ENCODE measurements at regions not wholly inside any gene's neighbourhood (a gene's known extent, or its start where the extent isn't known, plus 50 kb on each side); places are given as distances from the start of the nearest gene placed in this dataset.

DNA sequence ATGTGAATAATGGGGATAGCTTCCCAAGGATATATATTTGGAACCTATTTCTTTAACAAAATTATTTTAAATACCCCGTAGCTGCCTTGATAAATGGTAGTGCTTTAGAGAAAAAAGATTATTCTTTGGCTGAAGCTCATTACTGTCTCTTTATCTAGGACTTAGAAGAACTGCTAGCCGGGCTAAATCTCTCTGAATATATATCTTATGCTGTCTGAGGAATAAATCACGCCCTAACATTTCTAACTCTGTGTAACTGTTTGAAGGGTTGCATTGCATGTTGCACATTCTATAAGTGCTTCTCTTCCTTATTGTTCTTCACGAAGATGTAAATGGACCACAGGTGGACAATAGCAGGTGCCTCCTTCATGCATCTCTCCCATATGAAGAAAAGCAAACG lies 585.0 kb upstream of the ZP4 start:
- no peak overlapping the region for H3K27ac ChIP-seq
- TF ChIP-seq EP300 (IDR thresholded peaks at IDR 0.05) (no peak), POLR2AphosphoS5 (IDR thresholded peaks at IDR 0.05) (no peak)
- TF ChIP-seq, protein P1, sequence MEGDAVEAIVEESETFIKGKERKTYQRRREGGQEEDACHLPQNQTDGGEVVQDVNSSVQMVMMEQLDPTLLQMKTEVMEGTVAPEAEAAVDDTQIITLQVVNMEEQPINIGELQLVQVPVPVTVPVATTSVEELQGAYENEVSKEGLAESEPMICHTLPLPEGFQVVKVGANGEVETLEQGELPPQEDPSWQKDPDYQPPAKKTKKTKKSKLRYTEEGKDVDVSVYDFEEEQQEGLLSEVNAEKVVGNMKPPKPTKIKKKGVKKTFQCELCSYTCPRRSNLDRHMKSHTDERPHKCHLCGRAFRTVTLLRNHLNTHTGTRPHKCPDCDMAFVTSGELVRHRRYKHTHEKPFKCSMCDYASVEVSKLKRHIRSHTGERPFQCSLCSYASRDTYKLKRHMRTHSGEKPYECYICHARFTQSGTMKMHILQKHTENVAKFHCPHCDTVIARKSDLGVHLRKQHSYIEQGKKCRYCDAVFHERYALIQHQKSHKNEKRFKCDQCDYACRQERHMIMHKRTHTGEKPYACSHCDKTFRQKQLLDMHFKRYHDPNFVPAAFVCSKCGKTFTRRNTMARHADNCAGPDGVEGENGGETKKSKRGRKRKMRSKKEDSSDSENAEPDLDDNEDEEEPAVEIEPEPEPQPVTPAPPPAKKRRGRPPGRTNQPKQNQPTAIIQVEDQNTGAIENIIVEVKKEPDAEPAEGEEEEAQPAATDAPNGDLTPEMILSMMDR (IDR thresholded peaks at IDR 0.05) = no peak
- no peaks in the 10 kb centered on the region for H3K9me3 ChIP-seq
- WGBS, 2 donors (ENCODE audit: low coverage in 1 of 2) = 52 to 56% methylated on average over 4 to 5 of the region's 5 CpGs
- no peaks in the 10 kb centered on the region for H3K36me3 ChIP-seq
- H3K4me3 ChIP-seq = no peak overlapping the region
- no peaks in the 10 kb centered on the region for H3K27me3 ChIP-seq
- H3K4me1 ChIP-seq = no peaks in the 10 kb centered on the region
- ATAC-seq = no peak

GRCh38 chr1:238474263-238474662 lies 583.5 kb upstream of the ZP4 start:
- no peaks in the 10 kb centered on the region for H3K36me3 ChIP-seq
- H3K9me3 ChIP-seq = no peaks in the 10 kb centered on the region
- 28 to 32% methylated on average over 2 to 3 of the region's 3 CpGs for WGBS, 2 donors (ENCODE audit: low coverage in 1 of 2)
- no peaks in the 10 kb centered on the region for H3K4me1 ChIP-seq
- no peaks in the 10 kb centered on the region for H3K27me3 ChIP-seq
- no peak for ATAC-seq
- no peak overlapping the region for H3K4me3 ChIP-seq
- H3K27ac ChIP-seq = no peak overlapping the region
- TF ChIP-seq, protein P1 (IDR thresholded peaks at IDR 0.05) = no peak
- TF ChIP-seq EP300 (IDR thresholded peaks at IDR 0.05) = no peak
- TF ChIP-seq POLR2AphosphoS5 (IDR thresholded peaks at IDR 0.05) = no peak
- no peak for TF ChIP-seq POLR2A (IDR thresholded peaks at IDR 0.05)

DNA sequence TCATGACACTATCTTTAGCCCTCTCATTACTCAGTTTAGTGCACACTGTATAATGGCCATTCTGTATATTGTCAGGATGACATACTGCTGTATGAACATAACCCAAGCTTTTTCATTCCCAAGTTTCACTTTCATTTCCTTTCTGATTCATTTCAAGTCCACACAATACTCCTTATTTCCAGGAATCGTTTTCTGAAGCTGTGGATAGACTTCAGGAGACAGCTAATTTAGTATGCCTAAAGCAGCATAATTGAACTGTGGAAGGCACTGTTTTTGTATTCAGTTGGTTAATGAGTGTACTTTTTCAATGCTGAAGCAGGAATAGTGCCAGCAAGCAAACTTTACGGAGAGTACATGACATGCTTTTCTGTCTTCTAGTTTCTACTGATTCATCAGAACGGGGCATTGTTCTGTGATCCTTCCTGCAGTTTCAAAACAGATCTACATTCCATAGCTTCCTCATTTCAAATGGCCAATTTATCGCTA lies 578.5 kb upstream of the ZP4 start:
- no peaks in the 10 kb centered on the region for H3K36me3 ChIP-seq
- H3K27me3 ChIP-seq = no peaks in the 10 kb centered on the region
- no peak overlapping the region for H3K27ac ChIP-seq
- no peaks in the 10 kb centered on the region for H3K9me3 ChIP-seq
- TF ChIP-seq POLR2AphosphoS5 (IDR thresholded peaks at IDR 0.05) (no peak), POLR2A (IDR thresholded peaks at IDR 0.05) (no peak), EP300 (IDR thresholded peaks at IDR 0.05) (no peak)
- TF ChIP-seq, protein P1 (IDR thresholded peaks at IDR 0.05) = no peak
- 29 to 36% methylated on average over 4 of the region's 4 CpGs for WGBS, 2 donors (ENCODE audit: low coverage in 1 of 2)
- no peaks in the 10 kb centered on the region for H3K4me1 ChIP-seq
- no peak for ATAC-seq
- peak overlapping the region; percentile 27 to 32 for H3K4me3 ChIP-seq

- Histone ChIP-seq H3K27ac (no peak overlapping the region), H3K27me3 (no peaks in the 10 kb centered on the region), H3K4me1 (no peaks in the 10 kb centered on the region), H3K4me3 (no peak overlapping the region), H3K36me3 (no peaks in the 10 kb centered on the region), H3K9me3 (no peaks in the 10 kb centered on the region)
- 94 to 100% methylated on average over 5 to 6 of the region's 6 CpGs for WGBS, 2 donors (ENCODE audit: low coverage in 1 of 2)
- no peak for ATAC-seq
- TF ChIP-seq POLR2AphosphoS5 (IDR thresholded peaks at IDR 0.05) = no peak
- TF ChIP-seq, protein P1 (IDR thresholded peaks at IDR 0.05) = no peak
- no peak for TF ChIP-seq EP300 (IDR thresholded peaks at IDR 0.05)
- no peak for TF ChIP-seq POLR2A (IDR thresholded peaks at IDR 0.05)
Observed at GRCh38 chr1:238468068-238468467, 577.3 kb upstream of the ZP4 start.

GRCh38 chr1:238466459-238466858 lies 575.7 kb upstream of the ZP4 start:
- WGBS, 2 donors (ENCODE audit: low coverage in 1 of 2) = 70 to 86% methylated on average over 5 of the region's 5 CpGs
- Histone ChIP-seq H3K4me1 (no peaks in the 10 kb centered on the region), H3K4me3 (no peak overlapping the region), H3K27ac (no peak overlapping the region), H3K36me3 (no peaks in the 10 kb centered on the region), H3K27me3 (no peaks in the 10 kb centered on the region), H3K9me3 (no peaks in the 10 kb centered on the region)
- no peak for ATAC-seq
- TF ChIP-seq POLR2A (IDR thresholded peaks at IDR 0.05) (no peak), POLR2AphosphoS5 (IDR thresholded peaks at IDR 0.05) (no peak), EP300 (IDR thresholded peaks at IDR 0.05) (no peak)
- TF ChIP-seq, protein P1 (IDR thresholded peaks at IDR 0.05) = no peak
